Bronchial epithelial cell (primary cell): ENCODE measurements at regions not wholly inside any gene's neighbourhood (a gene's known extent, or its start where the extent isn't known, plus 50 kb on each side); places are given as distances from the start of the nearest gene placed in this dataset.

Experiments used
- DNase-seq: peaks from one replicate; pipeline ENCODE4 v3.0.0-alpha.2; 2010; ENCODE audit warnings: low read depth
- FAIRE-seq: peaks from 2 replicates; lab custom pipeline; 2011; peaks lifted over from hg19 to GRCh38; lab: Jason Lieb, UNC
- H3K27me3 ChIP-seq: 2 replicates; pipeline ENCODE4 v1.5.1; 2011; ENCODE audit warnings: low read length; ENCODE audit not compliant: control insufficient read depth, insufficient read depth
- H3K36me3 ChIP-seq: 2 replicates; pipeline ENCODE4 v1.5.1; 2011; ENCODE audit warnings: low read length; ENCODE audit not compliant: control insufficient read depth, insufficient read depth
- H3K4me3 ChIP-seq: 2 replicates; pipeline ENCODE4 v1.5.1; 2011; ENCODE audit warnings: mild to moderate bottlenecking, low read depth, low read length, control low read depth
- CTCF ChIP-seq: IDR thresholded peaks from 2 replicates; pipeline ENCODE4 v1.5.1; 2011; ENCODE audit warnings: mild to moderate bottlenecking, moderate library complexity, low read length, control low read depth, inconsistent platforms; ENCODE audit not compliant: insufficient read depth, severe bottlenecking

- FAIRE-seq (no peak), DNase-seq (no peak)
- no peak overlapping the region for H3K4me3 ChIP-seq
- no peak for TF ChIP-seq CTCF
- H3K36me3 ChIP-seq, result no peaks in the 10 kb centered on the region
- H3K27me3 ChIP-seq, result no peaks in the 10 kb centered on the region
Observed at GRCh38 chr2:12795851-12796250, 79.1 kb downstream of the TRIB2 start.

- Histone ChIP-seq H3K36me3 (no peaks in the 10 kb centered on the region), H3K4me3 (no peak overlapping the region), H3K27me3 (no peaks in the 10 kb centered on the region)
- no peak for FAIRE-seq
- TF ChIP-seq CTCF, result no peak
- DNase-seq, result no peak
Observed at GRCh38 chr2:12796657-12797056, 79.9 kb downstream of the TRIB2 start.

- DNase-seq (peak; percentile 73), FAIRE-seq (no peak)
- no peak for TF ChIP-seq CTCF
- Histone ChIP-seq H3K36me3 (no peaks in the 10 kb centered on the region), H3K4me3 (no peak overlapping the region), H3K27me3 (no peaks in the 10 kb centered on the region)
Observed at GRCh38 chr2:12797815-12798214, 81.1 kb downstream of the TRIB2 start.

- no peaks in the 10 kb centered on the region for H3K27me3 ChIP-seq
- DNase-seq, result no peak
- no peak overlapping the region for H3K4me3 ChIP-seq
- H3K36me3 ChIP-seq, result no peaks in the 10 kb centered on the region
- FAIRE-seq, result no peak
- TF ChIP-seq CTCF, result no peak
Observed at GRCh38 chr2:12803607-12804006, 86.9 kb downstream of the TRIB2 start.

- no peaks in the 10 kb centered on the region for H3K36me3 ChIP-seq
- H3K27me3 ChIP-seq, result no peaks in the 10 kb centered on the region
- FAIRE-seq (no peak), DNase-seq (no peak)
- no peak for TF ChIP-seq CTCF
- H3K4me3 ChIP-seq, result no peak overlapping the region
Observed at GRCh38 chr2:12804091-12804856, 87.5 kb downstream of the TRIB2 start.

- DNase-seq (no peak), FAIRE-seq (no peak)
- TF ChIP-seq CTCF, result no peak
- no peaks in the 10 kb centered on the region for H3K27me3 ChIP-seq
- H3K4me3 ChIP-seq, result no peak overlapping the region
- no peaks in the 10 kb centered on the region for H3K36me3 ChIP-seq
Observed at GRCh38 chr2:12805033-12805432, 88.3 kb downstream of the TRIB2 start.
